AG10803 (cell line): ENCODE measurements at regions not wholly inside any gene's neighbourhood (a gene's known extent, or its start where the extent isn't known, plus 50 kb on each side); places are given as distances from the start of the nearest gene placed in this dataset.

ENCODE experiments used
- DNase-seq: peaks from one replicate; pipeline ENCODE4 v3.0.0; 2010; ENCODE audit warnings: low read depth
- H3K4me3 ChIP-seq: 2 replicates; pipeline ENCODE4 v1.5.1; 2011; ENCODE audit warnings: mild to moderate bottlenecking, low read length, control low read depth
- CTCF ChIP-seq: conservative IDR thresholded peaks from 2 replicates; pipeline ENCODE4 v1.5.1; 2011; ENCODE audit warnings: mild to moderate bottlenecking, low read length, control low read depth, inconsistent platforms

- no peak for TF ChIP-seq CTCF
- DNase-seq = no peak
Measured at GRCh38 chr22:48981371-48982061, 846.2 kb downstream of the BRD1 start.

GRCh38 chr22:48980918-48981317 lies 846.8 kb downstream of the BRD1 start:
- no peak for DNase-seq

More at GRCh38 chr22:48981371-48982061, 846.2 kb downstream of the BRD1 start:
- no peak overlapping the region for H3K4me3 ChIP-seq

GRCh38 chr22:48980409-48980808 lies 847.3 kb downstream of the BRD1 start:
- no peak for TF ChIP-seq CTCF
- DNase-seq = no peak
- H3K4me3 ChIP-seq = no peak overlapping the region

More at GRCh38 chr22:48980918-48981317, 846.8 kb downstream of the BRD1 start:
- no peak for TF ChIP-seq CTCF
- H3K4me3 ChIP-seq = no peak overlapping the region

GRCh38 chr22:48979482-48979881 lies 848.2 kb downstream of the BRD1 start:
- 0 out of 2 replicates have a peak, but pooled peaks have one; percentile 8 for TF ChIP-seq CTCF

GRCh38 chr22:48976556-48977535 lies 850.8 kb downstream of the BRD1 start:
- no peak for TF ChIP-seq CTCF
- H3K4me3 ChIP-seq = no peak overlapping the region

More at GRCh38 chr22:48979482-48979881, 848.2 kb downstream of the BRD1 start:
- no peak for DNase-seq
- H3K4me3 ChIP-seq = no peak overlapping the region

GRCh38 chr22:48975886-48976285 lies 851.8 kb downstream of the BRD1 start:
- no peak for TF ChIP-seq CTCF
- no peak for DNase-seq
- H3K4me3 ChIP-seq = no peak overlapping the region

More at GRCh38 chr22:48976556-48977535, 850.8 kb downstream of the BRD1 start:
- no peak for DNase-seq
